ENCODE measurements at regions not wholly inside any gene's neighbourhood (a gene's known extent, or its start where the extent isn't known, plus 50 kb on each side); places are given as distances from the start of the nearest gene placed in this dataset.

DNA sequence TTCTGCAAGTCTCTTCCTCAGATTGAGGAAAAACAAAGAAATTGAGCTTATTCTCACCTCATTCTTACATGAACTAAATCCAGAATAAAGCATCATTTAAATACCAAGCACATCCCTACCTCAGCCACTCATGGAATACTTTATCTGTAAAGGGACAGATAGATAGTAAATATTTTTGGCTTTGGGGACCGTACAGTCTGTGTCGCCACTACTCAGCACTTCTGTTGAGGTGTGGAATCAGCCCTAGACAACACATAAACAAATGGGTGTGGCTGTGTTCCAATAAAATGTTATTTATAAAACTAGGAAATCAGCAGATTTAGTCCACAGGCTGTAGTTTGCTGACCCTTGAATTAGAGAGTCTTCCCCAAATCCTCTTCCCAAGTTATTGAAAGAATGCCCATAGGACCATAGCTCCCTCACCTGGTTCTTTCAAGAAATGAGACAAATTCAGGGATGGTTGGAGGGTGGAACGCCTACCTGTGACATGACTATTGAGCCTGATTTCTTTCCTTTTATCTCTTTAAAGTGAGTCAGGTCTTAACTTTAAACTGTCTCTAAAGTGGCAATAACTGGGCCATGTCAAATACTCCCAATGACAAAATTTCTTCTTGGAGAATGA is 878.5 kb downstream of the USP25 start:
- H3K27me3 Mint-ChIP-seq, result no peaks in the 10 kb centered on the region
- H3K9me3 Mint-ChIP-seq, result peaks cover 6% of the 10 kb centered on the region
- H3K36me3 Mint-ChIP-seq, result no peaks in the 10 kb centered on the region
- H3K4me3 Mint-ChIP-seq, result no peak overlapping the region
- no peak overlapping the region for H3K27ac Mint-ChIP-seq
- H3K4me1 Mint-ChIP-seq, result no peaks in the 10 kb centered on the region

DNA sequence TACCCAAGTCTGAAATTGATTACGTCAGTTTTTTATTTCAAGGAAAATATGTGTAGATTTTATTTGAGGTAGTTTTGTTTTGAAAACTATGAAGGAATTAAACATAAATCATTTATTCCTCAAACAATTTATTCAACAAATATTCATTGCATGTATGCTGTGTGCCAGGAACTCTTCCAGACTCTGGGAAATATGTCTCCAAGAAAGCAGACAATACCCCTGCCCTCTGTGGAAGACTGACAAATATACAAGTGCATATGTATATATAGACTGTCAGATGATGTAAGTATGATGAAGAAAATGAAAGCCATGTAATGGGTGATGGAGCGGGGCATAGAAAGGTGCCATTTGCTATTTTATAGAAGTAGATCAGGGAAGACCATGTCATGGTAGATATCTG is 889.5 kb downstream of the USP25 start:
- no peak overlapping the region for H3K27ac Mint-ChIP-seq
- H3K4me3 Mint-ChIP-seq, result no peak overlapping the region
- H3K9me3 Mint-ChIP-seq, result peaks cover 6% of the 10 kb centered on the region
- no peaks in the 10 kb centered on the region for H3K27me3 Mint-ChIP-seq
- H3K4me1 Mint-ChIP-seq, result no peaks in the 10 kb centered on the region
- no peaks in the 10 kb centered on the region for H3K36me3 Mint-ChIP-seq

GRCh38 chr21:16620786-16621320 is 891.1 kb downstream of the USP25 start:
- no peak overlapping the region for H3K27ac Mint-ChIP-seq
- no peak overlapping the region for H3K4me3 Mint-ChIP-seq
- no peaks in the 10 kb centered on the region for H3K36me3 Mint-ChIP-seq
- no peaks in the 10 kb centered on the region for H3K4me1 Mint-ChIP-seq
- H3K27me3 Mint-ChIP-seq, result no peaks in the 10 kb centered on the region
- peaks cover 6% of the 10 kb centered on the region for H3K9me3 Mint-ChIP-seq

DNA sequence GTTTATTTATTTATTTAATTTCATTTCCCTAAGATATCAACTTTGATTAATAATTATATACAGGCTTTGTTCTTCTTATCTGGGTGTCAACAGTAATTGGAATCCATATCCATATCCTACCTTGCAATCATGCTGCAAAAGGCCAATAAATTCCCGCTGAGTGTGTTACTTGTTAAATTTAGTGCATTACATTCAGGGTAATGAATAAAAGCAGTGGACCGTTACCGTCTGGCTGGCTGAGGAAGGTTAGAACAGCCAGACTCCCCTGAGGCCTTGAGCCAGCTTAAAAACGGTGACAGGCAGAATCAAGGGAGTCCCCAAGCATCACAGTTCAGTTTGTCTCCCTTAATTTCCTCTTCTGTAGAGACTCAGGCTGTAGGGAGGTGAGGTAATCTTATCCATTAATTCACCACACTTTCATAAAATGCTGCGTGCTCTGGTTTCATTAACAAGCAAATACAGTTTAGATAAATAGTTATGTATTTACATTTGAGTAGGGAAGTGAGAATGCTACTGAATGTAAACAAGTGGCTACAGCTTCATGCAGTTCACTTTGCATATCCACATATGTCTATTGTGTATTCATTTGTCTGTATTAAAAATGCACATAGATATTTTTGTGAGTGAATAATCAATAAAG is 888.2 kb upstream of the CXADR start:
- no peaks in the 10 kb centered on the region for H3K27me3 Mint-ChIP-seq
- H3K4me1 Mint-ChIP-seq, result no peaks in the 10 kb centered on the region
- H3K4me3 Mint-ChIP-seq, result no peak overlapping the region
- H3K36me3 Mint-ChIP-seq, result no peaks in the 10 kb centered on the region
- no peaks in the 10 kb centered on the region for H3K9me3 Mint-ChIP-seq
- H3K27ac Mint-ChIP-seq, result no peak overlapping the region

DNA sequence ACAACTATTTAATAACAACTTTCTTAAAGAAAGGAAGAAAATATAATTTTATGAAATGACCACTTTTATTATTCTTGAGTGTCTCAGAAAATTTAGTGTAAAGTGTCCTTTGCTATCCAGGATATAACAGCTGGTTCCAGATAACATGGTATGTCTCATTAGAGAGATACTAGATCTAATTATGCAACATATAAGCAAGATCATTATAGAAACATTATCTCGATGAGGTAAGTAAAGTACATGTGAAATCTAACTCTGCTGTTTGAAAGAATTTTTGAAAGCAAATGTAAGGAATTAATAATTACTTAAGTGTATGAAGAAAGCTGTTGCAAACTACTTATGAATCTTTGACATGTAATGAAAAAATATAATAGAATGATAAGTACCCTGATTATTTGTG is 887.4 kb upstream of the CXADR start:
- Mint-ChIP-seq H3K4me1 (no peaks in the 10 kb centered on the region), H3K27ac (no peak overlapping the region), H3K4me3 (no peak overlapping the region), H3K27me3 (no peaks in the 10 kb centered on the region), H3K36me3 (no peaks in the 10 kb centered on the region), H3K9me3 (no peaks in the 10 kb centered on the region)

- Mint-ChIP-seq H3K4me1 (no peaks in the 10 kb centered on the region), H3K27ac (no peak overlapping the region), H3K4me3 (no peak overlapping the region), H3K9me3 (no peaks in the 10 kb centered on the region), H3K27me3 (no peaks in the 10 kb centered on the region), H3K36me3 (no peaks in the 10 kb centered on the region)
Measured at GRCh38 chr21:16633831-16634459, 878.9 kb upstream of the CXADR start.

GRCh38 chr21:16634515-16634914 is 878.3 kb upstream of the CXADR start:
- no peaks in the 10 kb centered on the region for H3K9me3 Mint-ChIP-seq

GRCh38 chr21:16640297-16641027 is 872.4 kb upstream of the CXADR start:
- Mint-ChIP-seq H3K27me3 (no peaks in the 10 kb centered on the region), H3K9me3 (peaks cover 4% of the 10 kb centered on the region), H3K36me3 (no peaks in the 10 kb centered on the region), H3K4me1 (no peaks in the 10 kb centered on the region), H3K4me3 (no peak overlapping the region), H3K27ac (no peak overlapping the region)

More at GRCh38 chr21:16634515-16634914, 878.3 kb upstream of the CXADR start:
- Mint-ChIP-seq H3K4me3 (no peak overlapping the region), H3K27ac (no peak overlapping the region), H3K27me3 (no peaks in the 10 kb centered on the region), H3K36me3 (no peaks in the 10 kb centered on the region), H3K4me1 (no peaks in the 10 kb centered on the region)

DNA sequence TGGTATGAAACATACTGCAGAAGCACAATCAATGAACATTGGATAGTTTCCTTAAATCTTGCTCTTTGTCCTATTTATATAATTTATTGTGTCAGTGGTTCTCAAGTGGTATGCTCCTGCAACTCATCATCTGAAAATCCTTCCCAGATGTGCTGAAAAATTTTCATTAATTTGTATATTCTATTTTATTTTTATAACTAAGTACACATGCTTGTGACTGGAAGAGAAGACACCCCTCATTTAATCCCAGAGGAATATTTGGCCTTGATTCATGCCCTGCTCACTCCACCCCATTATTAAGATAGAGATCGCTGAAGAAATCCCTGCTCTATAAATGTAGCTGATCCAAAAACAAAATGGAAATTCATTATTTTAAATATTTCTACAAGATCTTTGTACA is 870.5 kb upstream of the CXADR start:
- Mint-ChIP-seq H3K36me3 (no peaks in the 10 kb centered on the region), H3K4me3 (no peak overlapping the region), H3K9me3 (peaks cover 4% of the 10 kb centered on the region), H3K27ac (no peak overlapping the region), H3K27me3 (no peaks in the 10 kb centered on the region), H3K4me1 (no peaks in the 10 kb centered on the region)

DNA sequence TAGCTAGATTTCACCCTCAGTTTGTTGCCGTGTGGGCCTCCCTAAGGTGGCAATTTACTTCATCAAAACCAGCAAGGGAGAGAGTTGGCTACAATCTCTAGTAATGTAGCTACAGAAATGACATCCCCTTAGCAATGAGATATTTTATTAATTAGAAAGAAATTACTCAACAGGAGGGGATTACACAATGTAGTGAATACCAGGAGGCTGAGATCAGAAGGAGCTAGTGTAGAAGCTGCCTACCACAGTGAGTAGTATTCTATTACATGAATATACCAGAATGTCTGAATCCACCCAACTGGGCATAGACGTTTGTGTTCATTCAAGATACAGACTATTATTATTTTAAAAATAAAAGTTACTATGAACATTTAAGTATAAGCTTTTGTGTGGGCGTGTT is 868.2 kb upstream of the CXADR start:
- H3K36me3 Mint-ChIP-seq, result no peaks in the 10 kb centered on the region
- H3K27ac Mint-ChIP-seq, result no peak overlapping the region
- H3K9me3 Mint-ChIP-seq, result peaks cover 4% of the 10 kb centered on the region
- H3K4me3 Mint-ChIP-seq, result no peak overlapping the region
- H3K27me3 Mint-ChIP-seq, result no peaks in the 10 kb centered on the region
- no peaks in the 10 kb centered on the region for H3K4me1 Mint-ChIP-seq

GRCh38 chr21:16650714-16651366 is 862.0 kb upstream of the CXADR start:
- no peaks in the 10 kb centered on the region for H3K4me1 Mint-ChIP-seq

GRCh38 chr21:16651956-16652355 is 860.9 kb upstream of the CXADR start:
- Mint-ChIP-seq H3K9me3 (peaks cover 3% of the 10 kb centered on the region), H3K4me1 (no peaks in the 10 kb centered on the region), H3K4me3 (no peak overlapping the region), H3K27ac (no peak overlapping the region), H3K36me3 (no peaks in the 10 kb centered on the region), H3K27me3 (no peaks in the 10 kb centered on the region)

More at GRCh38 chr21:16650714-16651366, 862.0 kb upstream of the CXADR start:
- Mint-ChIP-seq H3K27me3 (no peaks in the 10 kb centered on the region), H3K9me3 (no peaks in the 10 kb centered on the region), H3K27ac (no peak overlapping the region), H3K36me3 (no peaks in the 10 kb centered on the region), H3K4me3 (no peak overlapping the region)

DNA sequence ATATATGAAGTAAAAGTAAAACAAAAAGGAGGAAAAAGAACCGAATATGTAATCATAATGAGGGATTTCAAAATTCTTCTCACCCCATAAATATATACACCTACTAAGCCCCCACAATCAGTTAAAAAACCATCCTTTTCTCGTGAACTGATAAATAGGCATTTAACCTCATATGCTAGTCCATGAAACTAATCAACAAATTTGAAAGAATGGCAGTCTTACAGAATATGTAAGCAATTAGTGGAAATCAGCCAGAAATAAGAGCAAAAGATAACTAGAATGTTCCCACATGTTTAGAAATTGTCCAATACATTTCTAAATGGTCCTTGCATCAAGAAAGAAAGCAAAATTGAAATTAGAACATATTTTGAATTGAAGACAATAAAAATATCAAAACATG is 849.4 kb upstream of the CXADR start:
- no peaks in the 10 kb centered on the region for H3K27me3 Mint-ChIP-seq
- H3K9me3 Mint-ChIP-seq, result peaks cover 8% of the 10 kb centered on the region
- no peaks in the 10 kb centered on the region for H3K4me1 Mint-ChIP-seq
- no peak overlapping the region for H3K27ac Mint-ChIP-seq
- H3K36me3 Mint-ChIP-seq, result no peaks in the 10 kb centered on the region
- no peak overlapping the region for H3K4me3 Mint-ChIP-seq

GRCh38 chr21:16667395-16667794 is 845.4 kb upstream of the CXADR start:
- H3K4me3 Mint-ChIP-seq, result no peak overlapping the region
- no peaks in the 10 kb centered on the region for H3K4me1 Mint-ChIP-seq
- H3K27ac Mint-ChIP-seq, result no peak overlapping the region
- peaks cover 7% of the 10 kb centered on the region for H3K9me3 Mint-ChIP-seq
- H3K36me3 Mint-ChIP-seq, result no peaks in the 10 kb centered on the region
- no peaks in the 10 kb centered on the region for H3K27me3 Mint-ChIP-seq

GRCh38 chr21:16674949-16675348 is 837.9 kb upstream of the CXADR start:
- Mint-ChIP-seq H3K36me3 (no peaks in the 10 kb centered on the region), H3K27me3 (no peaks in the 10 kb centered on the region), H3K4me3 (no peak overlapping the region), H3K4me1 (no peaks in the 10 kb centered on the region), H3K27ac (no peak overlapping the region), H3K9me3 (peaks cover 5% of the 10 kb centered on the region)

Measured in activated naive CD4-positive, alpha-beta T cell treated with anti-CD3 and anti-CD28 coated beads, Interleukin-2, amount 50 U/mL, for 24 hours (primary cell).